ENCODE measurements at regions not wholly inside any gene's neighbourhood (a gene's known extent, or its start where the extent isn't known, plus 50 kb on each side); places are given as distances from the start of the nearest gene placed in this dataset.

GRCh38 chr2:153096272-153096671, 377.9 kb downstream of the ARL6IP6 start:
- Histone ChIP-seq H3K36me3 (replicated peaks in 1 of 2; ENCODE audit: control extremely low read depth in 1 of 2, control insufficient read depth in 1 of 2, extremely low read depth in 1 of 2, insufficient read depth in 2 of 2, low read length in 1 of 2) (no peaks in the 10 kb centered on the region), H3K9ac (ENCODE audit: low read length) (no peak overlapping the region), H3K79me2 (ENCODE audit: control insufficient read depth, insufficient read depth, low read length) (no peaks in the 10 kb centered on the region), H3K27ac (ENCODE audit: low read length in 2 of 2) (no peak overlapping the region), H3K27me3 (replicated peaks in 1 of 4; ENCODE audit: control extremely low read depth in 1 of 4, control insufficient read depth in 3 of 4, insufficient read depth in 4 of 4, low read length in 3 of 4) (no peaks in the 10 kb centered on the region), H3K4me1 (ENCODE audit: control insufficient read depth in 2 of 2, insufficient read depth in 2 of 2, low read length in 2 of 2) (no peaks in the 10 kb centered on the region), H4K20me1 (ENCODE audit: control insufficient read depth, insufficient read depth, low read length, poor library complexity, severe bottlenecking) (no peaks in the 10 kb centered on the region), H3K9me3 (ENCODE audit: control extremely low read depth in 1 of 3, control insufficient read depth in 2 of 3, insufficient read depth in 1 of 3, low read length in 2 of 3) (no peaks in the 10 kb centered on the region), H2AFZ (ENCODE audit: insufficient read depth, low read depth, low read length, poor library complexity, severe bottlenecking) (no peak overlapping the region), H3K4me2 (replicated peaks; ENCODE audit: low read depth, low read length, poor library complexity, severe bottlenecking) (no peak overlapping the region), H3K4me3 (ENCODE audit: control extremely low read depth in 1 of 5, extremely low read depth in 1 of 5, insufficient read depth in 1 of 5, low read depth in 2 of 5, low read length in 4 of 5) (no peak overlapping the region)
- WGBS (ENCODE audit: insufficient coverage) = no CpG with 5 or more reads among the region's 2 CpGs
- Mint-ChIP-seq H3K4me1 (no peaks in the 10 kb centered on the region), H3K27me3 (no peaks in the 10 kb centered on the region), H3K27ac (no peak overlapping the region), H3K4me3 (no peak overlapping the region), H3K9me3 (ENCODE audit: insufficient read depth) (no peaks in the 10 kb centered on the region)
- ATAC-seq (ENCODE audit: low read depth) (no peak), DNase-seq (no peak)
- POLR2A ChIA-PET = no interaction called here
- intact Hi-C loops (cut with micrococcal nuclease) = no loop called here
- TF ChIP-seq EZH2 (IDR thresholded peaks at IDR 0.05; ENCODE audit: borderline replicate concordance, insufficient read depth, low read depth, low read length, poor library complexity, severe bottlenecking) = no peak
- no peak for TF ChIP-seq CTCF (IDR thresholded peaks at IDR 0.05)
- CTCF ChIA-PET = no interaction called here

- no peaks in the 10 kb centered on the region for H3K36me3 ChIP-seq (replicated peaks in 1 of 2; ENCODE audit: control extremely low read depth in 1 of 2, control insufficient read depth in 1 of 2, extremely low read depth in 1 of 2, insufficient read depth in 2 of 2, low read length in 1 of 2)
- Mint-ChIP-seq H3K4me1 (no peaks in the 10 kb centered on the region), H3K27me3 (no peaks in the 10 kb centered on the region), H3K4me3 (no peak overlapping the region), H3K27ac (no peak overlapping the region), H3K9me3 (ENCODE audit: insufficient read depth) (peaks cover 5% of the 10 kb centered on the region)
- H3K4me1 ChIP-seq (ENCODE audit: control insufficient read depth in 2 of 2, insufficient read depth in 2 of 2, low read length in 2 of 2) = no peaks in the 10 kb centered on the region
- no peaks in the 10 kb centered on the region for H3K27me3 ChIP-seq (replicated peaks in 1 of 4; ENCODE audit: control extremely low read depth in 1 of 4, control insufficient read depth in 3 of 4, insufficient read depth in 4 of 4, low read length in 3 of 4)
- peaks cover 0 to 8% (median 0%) of the 10 kb centered on the region in 3 donors for H3K9me3 ChIP-seq (ENCODE audit: control extremely low read depth in 1 of 3, control insufficient read depth in 2 of 3, insufficient read depth in 1 of 3, low read length in 2 of 3)
- intact Hi-C loops (cut with micrococcal nuclease) = no loop called here
- no peak overlapping the region for H3K4me3 ChIP-seq (ENCODE audit: control extremely low read depth in 1 of 5, extremely low read depth in 1 of 5, insufficient read depth in 1 of 5, low read depth in 2 of 5, low read length in 4 of 5)
- H3K27ac ChIP-seq (ENCODE audit: low read length in 2 of 2) = no peak overlapping the region
- ChIA-PET CTCF (no interaction called here), POLR2A (no interaction called here)
- no peak overlapping the region for H3K9ac ChIP-seq (ENCODE audit: low read length)
- no peaks in the 10 kb centered on the region for H3K79me2 ChIP-seq (ENCODE audit: control insufficient read depth, insufficient read depth, low read length)
- TF ChIP-seq EZH2 (IDR thresholded peaks at IDR 0.05; ENCODE audit: borderline replicate concordance, insufficient read depth, low read depth, low read length, poor library complexity, severe bottlenecking) = no peak
- no peak for TF ChIP-seq CTCF (IDR thresholded peaks at IDR 0.05)
- no peaks in the 10 kb centered on the region for H4K20me1 ChIP-seq (ENCODE audit: control insufficient read depth, insufficient read depth, low read length, poor library complexity, severe bottlenecking)
- ATAC-seq (ENCODE audit: low read depth) (no peak), DNase-seq (no peak)
- H2AFZ ChIP-seq (ENCODE audit: insufficient read depth, low read depth, low read length, poor library complexity, severe bottlenecking) = no peak overlapping the region
- H3K4me2 ChIP-seq (replicated peaks; ENCODE audit: low read depth, low read length, poor library complexity, severe bottlenecking) = no peak overlapping the region
Measured at GRCh38 chr2:153091344-153091743, 372.9 kb downstream of the ARL6IP6 start.
